Muscle layer of duodenum (tissue), 2 donors: ENCODE measurements at regions not wholly inside any gene's neighbourhood (a gene's known extent, or its start where the extent isn't known, plus 50 kb on each side); places are given as distances from the start of the nearest gene placed in this dataset.
"Not testable (repeated sequence)": the region's sequence is repeated elsewhere in the genome, so short reads cannot be mapped to it uniquely, and the experiment has no call there.

Experiments used
- H3K27ac ChIP-seq: one replicate; pipeline ENCODE4 v1.7.0; 2013; ENCODE audit warnings: mild to moderate bottlenecking, low read length
- H3K27me3 ChIP-seq: one replicate; pipeline ENCODE4 v1.7.0; 2013; ENCODE audit warnings: low read depth, mild to moderate bottlenecking, control low read depth, low read length
- H3K36me3 ChIP-seq, 2 donors: one replicate each; pipeline ENCODE4 v1.7.0; 2013; ENCODE audit warnings: low read length in 2 of 2, control low read depth in 1 of 2, mild to moderate bottlenecking in 1 of 2; ENCODE audit not compliant: insufficient read depth in 2 of 2, control insufficient read depth in 1 of 2
- H3K4me1 ChIP-seq, 2 donors: one replicate each; pipeline ENCODE4 v1.7.0; 2013; ENCODE audit warnings: low read length in 2 of 2, mild to moderate bottlenecking in 2 of 2, control low read depth in 1 of 2, moderate library complexity in 1 of 2; ENCODE audit not compliant: insufficient read depth in 2 of 2, control insufficient read depth in 1 of 2
- H3K4me3 ChIP-seq, 2 donors: one replicate each; pipeline ENCODE4 v1.7.0; 2013; ENCODE audit warnings: low read length in 2 of 2, low read depth in 1 of 2, mild to moderate bottlenecking in 1 of 2
- H3K9me3 ChIP-seq, 2 donors: one replicate each; pipeline ENCODE4 v1.7.0; 2013; ENCODE audit warnings: low read length in 2 of 2, control low read depth in 1 of 2, mild to moderate bottlenecking in 1 of 2; ENCODE audit not compliant: control insufficient read depth in 1 of 2
- donor health status: healthy.

GRCh38 chr22:25398591-25399062 is 165.8 kb upstream of the GRK3 start:
- H3K4me1 ChIP-seq, result peaks cover 17 to 24% of the 10 kb centered on the region in 2 donors
- H3K4me3 ChIP-seq, H3K27ac ChIP-seq, H3K36me3 ChIP-seq, H3K9me3 ChIP-seq, H3K27me3 ChIP-seq: not testable (repeated sequence)

GRCh38 chr22:25399649-25400151 is 164.8 kb upstream of the GRK3 start:
- Histone ChIP-seq H3K36me3 (no peaks in the 10 kb centered on the region), H3K27ac (no peak overlapping the region), H3K4me1 (peaks cover 17 to 24% of the 10 kb centered on the region in 2 donors), H3K9me3 (no peaks in the 10 kb centered on the region), H3K27me3 (no peaks in the 10 kb centered on the region), H3K4me3 (no peak overlapping the region)

GRCh38 chr22:25402160-25402500 is 162.3 kb upstream of the GRK3 start:
- H3K27ac ChIP-seq, result no peak overlapping the region
- H3K4me1 ChIP-seq, result peaks cover 17 to 24% of the 10 kb centered on the region in 2 donors
- no peak overlapping the region for H3K4me3 ChIP-seq
- no peaks in the 10 kb centered on the region for H3K9me3 ChIP-seq
- no peaks in the 10 kb centered on the region for H3K27me3 ChIP-seq
- H3K36me3 ChIP-seq, result no peaks in the 10 kb centered on the region

- Histone ChIP-seq H3K4me1 (peaks cover 17 to 24% of the 10 kb centered on the region in 2 donors), H3K4me3 (peak overlapping the region; percentile 70 to 76), H3K9me3 (no peaks in the 10 kb centered on the region)
These were observed 161.8 kb upstream of the GRK3 start for GRCh38 chr22:25402501-25403283.

GRCh38 chr22:25403284-25403810 is 161.1 kb upstream of the GRK3 start:
- peaks cover 17 to 24% of the 10 kb centered on the region in 2 donors for H3K4me1 ChIP-seq
- no peaks in the 10 kb centered on the region for H3K27me3 ChIP-seq
- peak overlapping the region; percentile 76 for H3K27ac ChIP-seq
- H3K36me3 ChIP-seq, result no peaks in the 10 kb centered on the region
- no peaks in the 10 kb centered on the region for H3K9me3 ChIP-seq
- peak overlapping the region; percentile 70 to 76 for H3K4me3 ChIP-seq

More at GRCh38 chr22:25402501-25403283, 161.8 kb upstream of the GRK3 start:
- Histone ChIP-seq H3K27me3 (no peaks in the 10 kb centered on the region), H3K27ac (peak overlapping the region; percentile 76), H3K36me3 (no peaks in the 10 kb centered on the region)

GRCh38 chr22:25403811-25404471 is 160.5 kb upstream of the GRK3 start:
- H3K36me3 ChIP-seq, result no peaks in the 10 kb centered on the region
- H3K27ac ChIP-seq, result peak overlapping the region; percentile 76
- H3K4me3 ChIP-seq, result peak overlapping the region; percentile 70 to 76
- peaks cover 17 to 24% of the 10 kb centered on the region in 2 donors for H3K4me1 ChIP-seq
- no peaks in the 10 kb centered on the region for H3K27me3 ChIP-seq
- no peaks in the 10 kb centered on the region for H3K9me3 ChIP-seq

GRCh38 chr22:25404556-25404927 is 159.9 kb upstream of the GRK3 start:
- Histone ChIP-seq H3K4me1 (peaks cover 17 to 24% of the 10 kb centered on the region in 2 donors), H3K4me3 (peak overlapping the region; percentile 70 to 76), H3K27ac (peak overlapping the region; percentile 76), H3K36me3 (no peaks in the 10 kb centered on the region), H3K27me3 (no peaks in the 10 kb centered on the region), H3K9me3 (no peaks in the 10 kb centered on the region)

- peak overlapping the region; percentile 56 for H3K27ac ChIP-seq
- no peaks in the 10 kb centered on the region for H3K36me3 ChIP-seq
- H3K9me3 ChIP-seq, result no peaks in the 10 kb centered on the region
- H3K4me1 ChIP-seq, result peaks cover 17 to 24% of the 10 kb centered on the region in 2 donors
- H3K4me3 ChIP-seq, result peak overlapping the region in 1 of 2 donors; percentile 76
- H3K27me3 ChIP-seq, result no peaks in the 10 kb centered on the region
These were observed 159.3 kb upstream of the GRK3 start for GRCh38 chr22:25404928-25405816.

GRCh38 chr22:25405841-25406509 is 158.5 kb upstream of the GRK3 start:
- Histone ChIP-seq H3K27me3 (no peaks in the 10 kb centered on the region), H3K36me3 (no peaks in the 10 kb centered on the region), H3K27ac (peak overlapping the region; percentile 56), H3K4me3 (peak overlapping the region in 1 of 2 donors; percentile 62), H3K4me1 (peaks cover 14 to 18% of the 10 kb centered on the region in 2 donors), H3K9me3 (no peaks in the 10 kb centered on the region)

- H3K27ac ChIP-seq, result no peak overlapping the region
- no peaks in the 10 kb centered on the region for H3K36me3 ChIP-seq
- no peaks in the 10 kb centered on the region for H3K9me3 ChIP-seq
- peaks cover 11 to 14% of the 10 kb centered on the region in 2 donors for H3K4me1 ChIP-seq
- H3K27me3 ChIP-seq, result no peaks in the 10 kb centered on the region
- no peak overlapping the region for H3K4me3 ChIP-seq
These were observed 157.8 kb upstream of the GRK3 start for GRCh38 chr22:25406510-25407210.
